Astrocyte of the cerebellum (primary cell): ENCODE measurements at regions not wholly inside any gene's neighbourhood (a gene's known extent, or its start where the extent isn't known, plus 50 kb on each side); places are given as distances from the start of the nearest gene placed in this dataset.
"Not testable (repeated sequence)": the region's sequence is repeated elsewhere in the genome, so short reads cannot be mapped to it uniquely, and the experiment has no call there.

Source experiments
- DNase-seq: peaks from one replicate; pipeline ENCODE4 v3.0.0-alpha.2; 2011; ENCODE audit warnings: low read depth
- H3K4me3 ChIP-seq: 2 replicates; pipeline ENCODE4 v1.5.1; 2011; ENCODE audit warnings: mild to moderate bottlenecking, low read depth, low read length, moderate library complexity
- CTCF ChIP-seq: IDR thresholded peaks from 2 replicates; pipeline ENCODE4 v1.5.1; 2012; ENCODE audit warnings: low read length, low read depth, moderate library complexity, mild to moderate bottlenecking; ENCODE audit errors: missing control alignments
- in situ Hi-C: cut with HindIII; loops from 2 replicates; pipeline ENCODE4 v1.10.0; 2017; ENCODE audit warnings: low sequenced_read_pairs

GRCh38 chr2:167651406-167652151 is 595.8 kb downstream of the STK39 start:
- no peak overlapping the region for H3K4me3 ChIP-seq
- no peak for DNase-seq
- no peak for TF ChIP-seq CTCF
- in situ Hi-C loops: no loop called here

- in situ Hi-C loops: no loop called here
- TF ChIP-seq CTCF: no peak
- no peak for DNase-seq
- no peak overlapping the region for H3K4me3 ChIP-seq
Measured at GRCh38 chr2:167646557-167646956, 600.8 kb downstream of the STK39 start.

GRCh38 chr2:167640096-167640495 is 607.3 kb downstream of the STK39 start:
- H3K4me3 ChIP-seq: no peak overlapping the region
- in situ Hi-C loops: no loop called here
- DNase-seq: no peak
- TF ChIP-seq CTCF: no peak

GRCh38 chr2:167637741-167638140 is 609.7 kb downstream of the STK39 start:
- no peak for TF ChIP-seq CTCF
- in situ Hi-C loops: no loop called here
- no peak for DNase-seq
- H3K4me3 ChIP-seq: no peak overlapping the region

- DNase-seq, H3K4me3 ChIP-seq, in situ Hi-C loops: not testable (repeated sequence)
Measured at GRCh38 chr2:167632271-167632670, 615.1 kb downstream of the STK39 start.

- in situ Hi-C loops: no loop called here
- no peak for TF ChIP-seq CTCF
- no peak for DNase-seq
- no peak overlapping the region for H3K4me3 ChIP-seq
Measured at GRCh38 chr2:167626961-167627360, 620.4 kb downstream of the STK39 start.

GRCh38 chr2:167626301-167626700 is 621.1 kb downstream of the STK39 start:
- no peak overlapping the region for H3K4me3 ChIP-seq
- no peak for DNase-seq
- in situ Hi-C loops: no loop called here
- TF ChIP-seq CTCF: no peak
